ENCODE measurements at regions not wholly inside any gene's neighbourhood (a gene's known extent, or its start where the extent isn't known, plus 50 kb on each side); places are given as distances from the start of the nearest gene placed in this dataset.

GRCh38 chr5:19200251-19200650 is 787.7 kb downstream of the CDH18 start:
- Histone ChIP-seq H3K9ac (no peak overlapping the region), H3K36me3 (ENCODE audit: insufficient read depth) (no peaks in the 10 kb centered on the region), H2AFZ (ENCODE audit: low read depth) (no peak overlapping the region)

DNA sequence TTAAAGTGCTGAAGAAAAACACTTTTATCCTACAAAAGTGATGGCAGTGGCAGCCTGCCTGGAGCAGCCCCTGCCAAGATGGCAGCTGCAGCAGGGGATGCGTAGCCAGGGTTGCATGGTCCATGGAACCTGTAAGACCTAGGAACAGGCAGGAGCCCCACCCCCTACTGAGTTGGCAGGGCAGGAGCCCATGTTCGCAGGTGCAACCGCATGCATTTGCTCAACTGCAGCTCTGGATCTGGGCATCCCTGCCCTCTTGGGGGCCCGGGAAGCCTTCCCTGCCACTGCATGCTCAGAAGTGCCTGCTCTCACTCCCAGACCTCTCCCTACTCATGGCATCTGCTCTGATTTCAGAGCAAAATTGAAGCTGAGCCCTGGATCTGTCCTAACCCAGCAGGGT is 779.6 kb downstream of the CDH18 start:
- Histone ChIP-seq H2AFZ (ENCODE audit: low read depth) (no peak overlapping the region), H3K4me1 (ENCODE audit: low read depth, poor library complexity, severe bottlenecking) (no peaks in the 10 kb centered on the region), H3K27ac (no peak overlapping the region), H3K4me3 (IDR thresholded peaks at IDR 0.05; ENCODE audit: insufficient read depth, low read depth, low read length) (no peak overlapping the region), H3K9ac (no peak overlapping the region), H4K20me1 (ENCODE audit: insufficient read depth) (no peaks in the 10 kb centered on the region), H3K27me3 (ENCODE audit: insufficient read depth, low read depth) (no peaks in the 10 kb centered on the region), H3K4me2 (no peak overlapping the region), H3K36me3 (ENCODE audit: insufficient read depth) (no peaks in the 10 kb centered on the region), H3K79me2 (ENCODE audit: insufficient read depth, low read depth) (no peaks in the 10 kb centered on the region)
- TF ChIP-seq CTCF (conservative IDR thresholded peaks at IDR 0.05; ENCODE audit: low read depth, low read length), result no peak

More at GRCh38 chr5:19200251-19200650, 787.7 kb downstream of the CDH18 start:
- Histone ChIP-seq H3K4me1 (ENCODE audit: low read depth, poor library complexity, severe bottlenecking) (no peaks in the 10 kb centered on the region), H4K20me1 (ENCODE audit: insufficient read depth) (no peaks in the 10 kb centered on the region), H3K4me2 (no peak overlapping the region), H3K4me3 (IDR thresholded peaks at IDR 0.05; ENCODE audit: insufficient read depth, low read depth, low read length) (no peak overlapping the region), H3K79me2 (ENCODE audit: insufficient read depth, low read depth) (no peaks in the 10 kb centered on the region), H3K27me3 (ENCODE audit: insufficient read depth, low read depth) (no peaks in the 10 kb centered on the region), H3K27ac (no peak overlapping the region)
- no peak for TF ChIP-seq CTCF (conservative IDR thresholded peaks at IDR 0.05; ENCODE audit: low read depth, low read length)

DNA sequence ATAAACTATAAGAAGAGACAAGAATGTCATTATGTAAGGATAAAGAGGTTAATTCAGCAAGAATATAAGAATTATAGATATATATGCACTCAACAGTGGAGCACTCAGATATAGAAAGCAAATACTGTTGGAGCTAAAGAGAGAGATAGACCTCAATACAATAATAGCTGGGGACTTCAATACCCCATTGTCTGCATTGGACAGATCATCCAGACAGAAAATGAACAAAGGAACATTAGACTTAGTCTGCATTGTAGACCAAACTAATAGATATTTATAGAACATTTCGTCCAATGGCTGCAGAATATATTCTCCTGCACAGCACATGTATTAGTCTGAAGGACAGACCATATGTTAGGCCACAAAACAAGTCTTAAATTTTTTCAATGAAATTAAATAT is 777.1 kb downstream of the CDH18 start:
- H3K27me3 ChIP-seq (ENCODE audit: insufficient read depth, low read depth), result no peaks in the 10 kb centered on the region
- H3K4me3 ChIP-seq (IDR thresholded peaks at IDR 0.05; ENCODE audit: insufficient read depth, low read depth, low read length), result no peak overlapping the region
- TF ChIP-seq CTCF (conservative IDR thresholded peaks at IDR 0.05; ENCODE audit: low read depth, low read length), result no peak
- H3K9ac ChIP-seq, result no peak overlapping the region
- no peaks in the 10 kb centered on the region for H3K79me2 ChIP-seq (ENCODE audit: insufficient read depth, low read depth)
- no peak overlapping the region for H2AFZ ChIP-seq (ENCODE audit: low read depth)
- no peaks in the 10 kb centered on the region for H4K20me1 ChIP-seq (ENCODE audit: insufficient read depth)
- no peaks in the 10 kb centered on the region for H3K4me1 ChIP-seq (ENCODE audit: low read depth, poor library complexity, severe bottlenecking)
- H3K27ac ChIP-seq, result no peak overlapping the region
- H3K4me2 ChIP-seq, result no peak overlapping the region
- H3K36me3 ChIP-seq (ENCODE audit: insufficient read depth), result no peaks in the 10 kb centered on the region

GRCh38 chr5:19229179-19229835 is 758.7 kb downstream of the CDH18 start:
- Histone ChIP-seq H3K4me1 (ENCODE audit: low read depth, poor library complexity, severe bottlenecking) (no peaks in the 10 kb centered on the region), H3K9ac (no peak overlapping the region), H2AFZ (ENCODE audit: low read depth) (no peak overlapping the region), H3K27ac (no peak overlapping the region), H4K20me1 (ENCODE audit: insufficient read depth) (no peaks in the 10 kb centered on the region), H3K4me3 (IDR thresholded peaks at IDR 0.05; ENCODE audit: insufficient read depth, low read depth, low read length) (no peak overlapping the region), H3K79me2 (ENCODE audit: insufficient read depth, low read depth) (no peaks in the 10 kb centered on the region), H3K36me3 (ENCODE audit: insufficient read depth) (no peaks in the 10 kb centered on the region), H3K4me2 (no peak overlapping the region), H3K27me3 (ENCODE audit: insufficient read depth, low read depth) (no peaks in the 10 kb centered on the region)
- TF ChIP-seq CTCF (conservative IDR thresholded peaks at IDR 0.05; ENCODE audit: low read depth, low read length), result no peak
